Mesenchymal stem cell (in vitro differentiated cells and primary cell): ENCODE measurements at regions not wholly inside any gene's neighbourhood (a gene's known extent, or its start where the extent isn't known, plus 50 kb on each side); places are given as distances from the start of the nearest gene placed in this dataset.
"Not testable (repeated sequence)": the region's sequence is repeated elsewhere in the genome, so short reads cannot be mapped to it uniquely, and the experiment has no call there.

Experiments
- DNase-seq: peaks from one replicate; pipeline ENCODE4 v3.0.0-alpha.2; 2013
- H2AFZ ChIP-seq: one replicate; pipeline ENCODE4 v1.6.1; 2013; ENCODE audit warnings: low read depth, mild to moderate bottlenecking, control low read depth, inconsistent platforms, low read length, moderate library complexity
- H2AK5ac ChIP-seq: 2 replicates; pipeline ENCODE4 v1.6.1; 2013; ENCODE audit warnings: low read length, moderate library complexity, mild to moderate bottlenecking, inconsistent platforms; ENCODE audit not compliant: severe bottlenecking
- H2BK120ac ChIP-seq: one replicate; pipeline ENCODE4 v1.6.1; 2013; ENCODE audit warnings: low read depth, mild to moderate bottlenecking, inconsistent platforms, low read length, moderate library complexity
- H2BK12ac ChIP-seq, 2 experiments: one replicate each; pipeline ENCODE4 v1.6.1; 2013; ENCODE audit warnings: inconsistent platforms in 2 of 2, low read length in 2 of 2, mild to moderate bottlenecking in 2 of 2, moderate library complexity in 2 of 2, control low read depth in 1 of 2
- H2BK15ac ChIP-seq: one replicate; pipeline ENCODE4 v1.6.1; 2013; ENCODE audit warnings: mild to moderate bottlenecking, low read depth, inconsistent platforms; ENCODE audit not compliant: poor library complexity, severe bottlenecking
- H2BK5ac ChIP-seq: 2 replicates; pipeline ENCODE4 v1.6.1; 2013; ENCODE audit warnings: low read depth, mild to moderate bottlenecking, low read length, control low read depth, inconsistent platforms; ENCODE audit not compliant: poor library complexity, severe bottlenecking
- H3K14ac ChIP-seq, 2 experiments: one replicate each; pipeline ENCODE4 v1.6.1; 2013; ENCODE audit warnings: inconsistent platforms in 2 of 2, low read length in 2 of 2, control low read depth in 1 of 2, mild to moderate bottlenecking in 1 of 2, moderate library complexity in 1 of 2
- H3K18ac ChIP-seq, 2 experiments: one replicate each; pipeline ENCODE4 v1.6.1; 2013; ENCODE audit warnings: inconsistent platforms in 2 of 2, low read length in 2 of 2, control low read depth in 1 of 2, low read depth in 1 of 2, mild to moderate bottlenecking in 1 of 2
- H3K23ac ChIP-seq, 2 experiments: one replicate each; pipeline ENCODE4 v1.6.1; 2013; ENCODE audit warnings: inconsistent platforms in 2 of 2, low read length in 2 of 2, mild to moderate bottlenecking in 2 of 2, moderate library complexity in 2 of 2, control low read depth in 1 of 2
- H3K27ac ChIP-seq: 2 replicates; pipeline ENCODE4 v1.5.1; 2013; ENCODE audit warnings: mild to moderate bottlenecking, moderate library complexity, low read length, control low read depth, inconsistent platforms; ENCODE audit not compliant: poor library complexity, severe bottlenecking
- H3K27me3 ChIP-seq, 2 experiments: 2 replicates each; pipeline versions ENCODE4 v1.6.1 to v1.7.0; 2013; ENCODE audit warnings: low read length in 2 of 2, mild to moderate bottlenecking in 2 of 2, moderate library complexity in 2 of 2, control low read depth in 1 of 2, inconsistent platforms in 1 of 2; ENCODE audit not compliant: control insufficient read depth in 1 of 2, insufficient read depth in 1 of 2
- H3K36me3 ChIP-seq, 2 experiments: 2 replicates each; pipeline versions ENCODE4 v1.6.1 to v1.7.0; 2013; ENCODE audit warnings: low read length in 2 of 2, control low read depth in 1 of 2, inconsistent platforms in 1 of 2, low read depth in 1 of 2, mild to moderate bottlenecking in 1 of 2; ENCODE audit not compliant: insufficient read depth in 2 of 2, control insufficient read depth in 1 of 2
- H3K4ac ChIP-seq, 2 experiments: one replicate each; pipeline ENCODE4 v1.6.1; 2013; ENCODE audit warnings: inconsistent platforms in 2 of 2, low read length in 2 of 2, mild to moderate bottlenecking in 2 of 2, moderate library complexity in 2 of 2, control low read depth in 1 of 2, low read depth in 1 of 2
- H3K4me1 ChIP-seq: 2 replicates; pipeline ENCODE4 v1.6.1; 2013; ENCODE audit warnings: low read depth, low read length, control low read depth; ENCODE audit not compliant: control insufficient read depth, insufficient read depth
- H3K4me2 ChIP-seq: 2 replicates; pipeline ENCODE4 v1.6.1; 2013; ENCODE audit warnings: low read length, mild to moderate bottlenecking, inconsistent platforms; ENCODE audit not compliant: poor library complexity, severe bottlenecking
- H3K4me3 ChIP-seq, 2 experiments: 2 replicates each; pipeline versions ENCODE4 v1.5.1 to v1.7.0; 2013; ENCODE audit warnings: low read length in 2 of 2, mild to moderate bottlenecking in 2 of 2, control low read depth in 1 of 2, low read depth in 1 of 2; ENCODE audit not compliant: insufficient read depth in 1 of 2
- H3K79me1 ChIP-seq: replicated peaks from 2 replicates; pipeline ENCODE4 v1.6.1; 2013; ENCODE audit warnings: mild to moderate bottlenecking, control low read depth, low read length, inconsistent platforms; ENCODE audit not compliant: poor library complexity, severe bottlenecking
- H3K9ac ChIP-seq: 2 replicates; pipeline ENCODE4 v1.7.0; 2013; ENCODE audit warnings: mild to moderate bottlenecking, low read length, moderate library complexity
- H3K9me3 ChIP-seq: 2 replicates; pipeline ENCODE4 v1.7.0; 2013; ENCODE audit warnings: mild to moderate bottlenecking, low read length; ENCODE audit not compliant: control insufficient read depth
- H4K8ac ChIP-seq: one replicate; pipeline ENCODE4 v1.6.1; 2013; ENCODE audit warnings: inconsistent platforms, mild to moderate bottlenecking, low read length, moderate library complexity
- H4K91ac ChIP-seq: one replicate; pipeline ENCODE4 v1.6.1; 2013; ENCODE audit warnings: mild to moderate bottlenecking, low read length, inconsistent platforms
- WGBS: methylation state at CpG from one replicate; pipeline ENCODE4 v1.1.7; 2013; ENCODE audit warnings: mixed read lengths; 5-methylcytosine and 5-hydroxymethylcytosine counted together

- H4K8ac ChIP-seq: no peak overlapping the region
- H2BK15ac ChIP-seq: no peak overlapping the region
- peak overlapping the region; percentile 69 for H3K27ac ChIP-seq
- peak overlapping the region; percentile 36 for H3K9ac ChIP-seq
- no peak overlapping the region for H3K4ac ChIP-seq
- no peak overlapping the region for H4K91ac ChIP-seq
- H2BK5ac ChIP-seq: no peak overlapping the region
- H2AK5ac ChIP-seq: no peak overlapping the region
- H3K4me1 ChIP-seq: peaks cover 4% of the 10 kb centered on the region
- H3K18ac ChIP-seq: no peak overlapping the region
- H3K4me2 ChIP-seq: peak overlapping the region; percentile 52
- no peak overlapping the region for H3K14ac ChIP-seq
- no peaks in the 10 kb centered on the region for H3K79me1 ChIP-seq
- DNase-seq: peak; percentile 52
- H3K36me3 ChIP-seq: no peaks in the 10 kb centered on the region
- no peak overlapping the region for H3K23ac ChIP-seq
- H2AFZ ChIP-seq: no peak overlapping the region
- no peak overlapping the region for H3K4me3 ChIP-seq
- H3K9me3 ChIP-seq: peaks cover 7% of the 10 kb centered on the region
- 80% methylated on average over 6 of the region's 6 CpGs for whole genome bisulfite sequencing
- H3K27me3 ChIP-seq: no peaks in the 10 kb centered on the region
- no peak overlapping the region for H2BK120ac ChIP-seq
- no peak overlapping the region for H2BK12ac ChIP-seq
Measured at GRCh38 chr15:58378241-58379085, 53.3 kb upstream of the LIPC start.

- H3K23ac ChIP-seq, H2BK120ac ChIP-seq, H3K27ac ChIP-seq, DNase-seq, H3K14ac ChIP-seq, H2BK12ac ChIP-seq, H4K91ac ChIP-seq, H3K9me3 ChIP-seq, H2BK15ac ChIP-seq, H3K79me1 ChIP-seq, H3K18ac ChIP-seq, H3K36me3 ChIP-seq, H3K4ac ChIP-seq, H3K4me1 ChIP-seq, H2AFZ ChIP-seq, H2AK5ac ChIP-seq, H3K9ac ChIP-seq, H3K4me3 ChIP-seq, H3K4me2 ChIP-seq, H2BK5ac ChIP-seq, H3K27me3 ChIP-seq, H4K8ac ChIP-seq: not testable (repeated sequence)
Measured at GRCh38 chr15:58379454-58379853, 52.3 kb upstream of the LIPC start.

- no peaks in the 10 kb centered on the region for H3K79me1 ChIP-seq
- no peak overlapping the region for H3K9ac ChIP-seq
- H3K4me1 ChIP-seq: peaks cover 3% of the 10 kb centered on the region
- H2AFZ ChIP-seq: no peak overlapping the region
- no peaks in the 10 kb centered on the region for H3K27me3 ChIP-seq
- H3K23ac ChIP-seq: no peak overlapping the region
- 93% methylated on average over 3 of the region's 4 CpGs for WGBS
- H3K18ac ChIP-seq: no peak overlapping the region
- H2AK5ac ChIP-seq: peak overlapping the region; percentile 36
- H3K27ac ChIP-seq: no peak overlapping the region
- no peak for DNase-seq
- no peak overlapping the region for H3K4ac ChIP-seq
- peaks cover 7% of the 10 kb centered on the region for H3K9me3 ChIP-seq
- H3K14ac ChIP-seq: no peak overlapping the region
- no peak overlapping the region for H4K91ac ChIP-seq
- no peak overlapping the region for H3K4me2 ChIP-seq
- H3K4me3 ChIP-seq: no peak overlapping the region
- H3K36me3 ChIP-seq: no peaks in the 10 kb centered on the region
- no peak overlapping the region for H2BK120ac ChIP-seq
- no peak overlapping the region for H2BK12ac ChIP-seq
- H2BK15ac ChIP-seq: no peak overlapping the region
- no peak overlapping the region for H2BK5ac ChIP-seq
- no peak overlapping the region for H4K8ac ChIP-seq
Measured at GRCh38 chr15:58380280-58380945, 51.4 kb upstream of the LIPC start.

DNA sequence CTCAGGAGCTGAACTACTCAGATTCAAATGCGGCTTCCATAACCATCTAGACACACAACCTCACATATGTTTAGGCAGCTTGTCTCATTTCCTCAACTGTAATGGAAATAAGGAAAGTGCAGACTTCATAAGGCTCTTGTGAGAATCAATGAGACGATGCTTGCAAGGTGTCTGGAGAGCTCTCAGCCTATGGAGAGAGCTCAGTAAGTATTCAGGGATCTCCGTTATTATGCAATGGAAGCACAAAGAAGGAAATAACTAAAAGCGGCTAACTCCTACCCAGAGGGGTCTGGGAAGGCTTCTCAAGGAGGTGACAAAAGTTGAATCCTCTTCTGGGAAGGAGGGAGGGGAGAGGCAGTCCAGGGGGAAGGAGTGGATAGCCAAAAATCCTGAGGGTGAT, 50.1 kb upstream of the LIPC start:
- Histone ChIP-seq H3K4me3 (no peak overlapping the region), H3K9ac (no peak overlapping the region), H3K36me3 (no peaks in the 10 kb centered on the region), H2BK12ac (no peak overlapping the region), H3K4me2 (no peak overlapping the region), H4K8ac (no peak overlapping the region), H3K4ac (no peak overlapping the region), H2AFZ (no peak overlapping the region), H3K27ac (no peak overlapping the region), H3K18ac (no peak overlapping the region), H3K27me3 (no peaks in the 10 kb centered on the region), H3K23ac (no peak overlapping the region), H3K9me3 (peaks cover 7% of the 10 kb centered on the region), H2AK5ac (no peak overlapping the region), H3K79me1 (no peaks in the 10 kb centered on the region), H4K91ac (no peak overlapping the region), H2BK15ac (no peak overlapping the region), H3K4me1 (peaks cover 3% of the 10 kb centered on the region), H2BK5ac (no peak overlapping the region), H2BK120ac (no peak overlapping the region), H3K14ac (no peak overlapping the region)
- 78% methylated on average over 3 of the region's 4 CpGs for WGBS
- peak; percentile 42 for DNase-seq
